ENCODE measurements at regions not wholly inside any gene's neighbourhood (a gene's known extent, or its start where the extent isn't known, plus 50 kb on each side); places are given as distances from the start of the nearest gene placed in this dataset. TPM values are rescaled to one million over a fixed set of nuclear protein-coding genes. Genes with fewer than 3 reads are reported as not detected.
A peak's percentile ranks its signal among the peaks of the same experiment; 100 is the strongest.

DNA sequence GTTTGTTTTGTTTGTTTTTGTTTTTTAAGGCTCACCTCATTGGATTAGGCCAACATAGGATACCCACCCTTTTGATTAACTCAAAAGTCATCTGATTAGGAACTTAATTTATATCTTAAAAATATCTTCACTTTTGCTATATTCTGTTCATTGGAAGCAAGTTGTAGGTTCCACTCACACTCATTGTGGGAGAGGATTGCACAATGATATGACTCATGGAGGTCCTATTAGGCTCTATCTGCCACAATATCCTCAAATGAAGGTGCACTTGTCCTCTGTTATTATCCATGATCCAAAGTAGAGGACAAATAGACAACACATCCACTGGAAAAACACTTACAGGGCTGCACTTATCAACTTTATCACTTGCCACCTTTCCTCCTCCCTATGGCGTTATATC lies 60.5 kb upstream of the ADAMTS3 start:
- H3K4me3 ChIP-seq (ENCODE audit: insufficient read depth in 1 of 2, low read depth in 1 of 2, low read length in 2 of 2): no peak overlapping the region
- H3K4me2 ChIP-seq (ENCODE audit: low read length, poor library complexity, severe bottlenecking): no peak overlapping the region
- H3K79me1 ChIP-seq (replicated peaks; ENCODE audit: low read length, poor library complexity, severe bottlenecking): no peaks in the 10 kb centered on the region
- no peak overlapping the region for H2BK5ac ChIP-seq (ENCODE audit: low read depth, low read length, poor library complexity, severe bottlenecking)
- H2AFZ ChIP-seq (ENCODE audit: low read depth, low read length): no peak overlapping the region
- no peak overlapping the region for H3K9ac ChIP-seq (ENCODE audit: low read length)
- H3K9me3 ChIP-seq (ENCODE audit: control insufficient read depth, low read length): no peaks in the 10 kb centered on the region
- H3K14ac ChIP-seq (ENCODE audit: low read length in 2 of 2): no peak overlapping the region
- H4K8ac ChIP-seq (ENCODE audit: low read length): no peak overlapping the region
- DNase-seq: peak; percentile 7
- H3K4me1 ChIP-seq (ENCODE audit: control insufficient read depth, insufficient read depth, low read depth, low read length): no peaks in the 10 kb centered on the region
- 94% methylated on average over 1 of the region's 1 CpG for WGBS
- no peak overlapping the region for H2BK12ac ChIP-seq (ENCODE audit: low read length in 2 of 2)
- no peak overlapping the region for H2AK5ac ChIP-seq (ENCODE audit: low read length, severe bottlenecking)
- H3K4ac ChIP-seq (ENCODE audit: low read depth in 1 of 2, low read length in 2 of 2): no peak overlapping the region
- H2BK15ac ChIP-seq (ENCODE audit: low read depth, poor library complexity, severe bottlenecking): no peak overlapping the region
- H3K27ac ChIP-seq (ENCODE audit: low read length, poor library complexity, severe bottlenecking): no peak overlapping the region
- H3K18ac ChIP-seq (ENCODE audit: low read depth in 1 of 2, low read length in 2 of 2): no peak overlapping the region
- peaks cover 0 to 73% of the 10 kb centered on the region in 2 experiments for H3K27me3 ChIP-seq (ENCODE audit: control insufficient read depth in 1 of 2, insufficient read depth in 1 of 2, low read length in 2 of 2)
- H2BK120ac ChIP-seq (ENCODE audit: low read depth, low read length): no peak overlapping the region
- no peaks in the 10 kb centered on the region for H3K36me3 ChIP-seq (ENCODE audit: control insufficient read depth in 1 of 2, insufficient read depth in 2 of 2, low read depth in 1 of 2, low read length in 2 of 2)
- no peak overlapping the region for H3K23ac ChIP-seq (ENCODE audit: low read length in 2 of 2)
- no peak overlapping the region for H4K91ac ChIP-seq (ENCODE audit: low read length)

DNA sequence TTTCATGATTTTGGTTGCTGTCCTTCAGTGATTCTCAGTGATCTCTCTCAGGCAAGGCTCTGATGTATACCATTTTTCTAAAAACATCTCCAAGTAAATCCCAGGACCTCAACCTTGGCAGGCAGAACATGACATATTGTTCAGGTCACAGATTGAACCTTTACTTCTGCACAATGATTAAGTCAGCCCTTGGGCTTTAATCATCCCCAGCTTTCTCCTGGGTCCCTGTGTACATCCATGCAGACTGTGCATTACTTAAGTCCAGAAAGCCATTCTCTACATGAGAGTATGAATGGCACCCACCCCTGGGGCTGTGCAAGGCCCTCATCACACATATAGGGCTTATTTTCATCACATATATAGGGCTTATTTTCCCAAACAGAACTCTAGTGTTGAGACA lies 58.7 kb upstream of the ADAMTS3 start:
- Histone ChIP-seq H2BK120ac (ENCODE audit: low read depth, low read length) (no peak overlapping the region), H3K9ac (ENCODE audit: low read length) (no peak overlapping the region), H3K4me1 (ENCODE audit: control insufficient read depth, insufficient read depth, low read depth, low read length) (no peaks in the 10 kb centered on the region), H3K4ac (ENCODE audit: low read depth in 1 of 2, low read length in 2 of 2) (no peak overlapping the region), H3K4me3 (ENCODE audit: insufficient read depth in 1 of 2, low read depth in 1 of 2, low read length in 2 of 2) (no peak overlapping the region), H3K9me3 (ENCODE audit: control insufficient read depth, low read length) (no peaks in the 10 kb centered on the region), H4K91ac (ENCODE audit: low read length) (no peak overlapping the region), H2AFZ (ENCODE audit: low read depth, low read length) (no peak overlapping the region), H2AK5ac (ENCODE audit: low read length, severe bottlenecking) (no peak overlapping the region), H2BK5ac (ENCODE audit: low read depth, low read length, poor library complexity, severe bottlenecking) (no peak overlapping the region), H2BK12ac (ENCODE audit: low read length in 2 of 2) (no peak overlapping the region), H4K8ac (ENCODE audit: low read length) (no peak overlapping the region), H2BK15ac (ENCODE audit: low read depth, poor library complexity, severe bottlenecking) (no peak overlapping the region), H3K27me3 (ENCODE audit: control insufficient read depth in 1 of 2, insufficient read depth in 1 of 2, low read length in 2 of 2) (peaks cover 0 to 79% of the 10 kb centered on the region in 2 experiments), H3K4me2 (ENCODE audit: low read length, poor library complexity, severe bottlenecking) (no peak overlapping the region), H3K23ac (ENCODE audit: low read length in 2 of 2) (no peak overlapping the region), H3K18ac (ENCODE audit: low read depth in 1 of 2, low read length in 2 of 2) (no peak overlapping the region), H3K14ac (ENCODE audit: low read length in 2 of 2) (no peak overlapping the region), H3K36me3 (ENCODE audit: control insufficient read depth in 1 of 2, insufficient read depth in 2 of 2, low read depth in 1 of 2, low read length in 2 of 2) (no peaks in the 10 kb centered on the region), H3K79me1 (replicated peaks; ENCODE audit: low read length, poor library complexity, severe bottlenecking) (no peaks in the 10 kb centered on the region), H3K27ac (ENCODE audit: low read length, poor library complexity, severe bottlenecking) (no peak overlapping the region)
- no peak for DNase-seq

Small RNA genes lying in the stretch of these regions (small RNA-seq; reads per million reads assigned to genes)
- gene RNU4ATAC9P (ENCODE audit: low read depth): not detected

Measured in mesenchymal stem cell (in vitro differentiated cells and primary cell).